GM13976 (cell line): ENCODE measurements at regions not wholly inside any gene's neighbourhood (a gene's known extent, or its start where the extent isn't known, plus 50 kb on each side); places are given as distances from the start of the nearest gene placed in this dataset.
"Not testable (repeated sequence)": the region's sequence is repeated elsewhere in the genome, so short reads cannot be mapped to it uniquely, and the experiment has no call there.

ENCODE experiments used
- DNase-seq: peaks from one replicate; pipeline ENCODE4 v3.0.0; 2012; ENCODE audit warnings: low spot score
- CTCF ChIP-seq: IDR thresholded peaks from 2 replicates; pipeline ENCODE4 v1.5.1; 2012; ENCODE audit warnings: borderline replicate concordance, mild to moderate bottlenecking; ENCODE audit not compliant: insufficient read depth; ENCODE audit errors: extremely low read depth, missing control alignments, control extremely low read depth
- in situ Hi-C: fragments of 300-500 bp; cut with MboI; formaldehyde crosslinking; loops from one replicate; pipeline ENCODE4 v1.12.0; 2022; ENCODE audit warnings: low sequenced_read_pairs, mixed read lengths, inconsistent platforms; ENCODE audit not compliant: unreplicated experiment

- no peak for DNase-seq
- in situ Hi-C loops: loop anchor here (25.0 kb wide), 1 partner anchor 313 kb away; no protein-coding TSS in a partner anchor
These were observed 53.2 kb upstream of the CD2AP start for GRCh38 chr6:47424436-47424836.

DNA sequence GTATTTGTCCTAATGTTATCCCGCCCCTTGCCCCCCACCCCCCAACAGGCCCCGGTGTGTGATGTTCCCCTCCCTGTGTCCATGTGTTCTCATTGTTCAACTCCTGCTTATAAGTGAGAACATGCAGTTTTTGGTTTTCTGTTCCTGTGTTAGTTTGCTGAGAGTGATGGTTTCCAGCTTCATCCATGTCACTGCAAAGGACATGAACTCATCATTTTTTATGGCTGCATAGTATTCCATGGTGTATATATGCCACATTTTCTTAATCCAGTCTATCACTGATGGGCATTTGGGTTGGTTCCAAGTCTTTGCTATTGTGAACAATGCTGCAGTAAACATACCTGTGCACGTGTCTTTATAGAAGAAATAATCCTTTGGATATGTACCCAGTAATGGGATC, 51.9 kb upstream of the CD2AP start:
- in situ Hi-C loops, DNase-seq: not testable (repeated sequence)

More at GRCh38 chr6:47424436-47424836, 53.2 kb upstream of the CD2AP start:
- no peak for TF ChIP-seq CTCF

DNA sequence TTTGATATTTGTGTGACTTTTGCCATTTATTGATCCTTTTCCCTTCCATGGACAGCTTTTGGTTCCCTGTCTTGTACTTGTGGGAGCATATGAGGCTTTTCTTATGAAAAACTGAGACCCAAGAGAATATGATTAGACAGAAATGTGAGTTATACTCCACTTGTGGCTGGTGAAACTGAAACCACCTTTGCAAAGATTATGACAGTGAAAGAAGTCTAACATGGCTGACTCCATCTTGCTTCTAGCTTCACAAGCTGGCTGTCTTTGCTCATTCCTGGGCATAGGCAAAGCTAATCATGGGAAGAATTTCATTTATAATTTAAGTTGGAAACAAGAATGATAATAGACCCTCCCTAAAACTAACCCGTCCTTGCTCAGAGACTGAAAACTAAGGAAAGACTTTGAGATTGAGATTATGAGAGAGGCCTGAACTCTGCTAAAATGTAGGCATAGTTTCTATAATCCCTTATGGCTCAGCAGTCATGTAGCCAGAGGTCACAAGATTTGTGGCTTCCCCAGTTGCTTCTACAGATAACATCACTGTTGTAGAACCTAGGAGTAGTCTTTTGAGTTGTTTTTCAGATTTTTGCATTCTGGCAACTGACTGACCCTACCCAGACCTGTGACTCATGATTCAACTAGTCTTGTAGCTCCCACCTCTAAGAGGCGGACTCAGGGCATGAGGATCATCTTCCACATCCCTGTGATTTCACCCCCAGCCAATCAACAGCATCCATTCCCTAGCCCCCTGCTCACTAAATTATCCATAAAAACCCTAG, 50.9 kb upstream of the CD2AP start:
- in situ Hi-C loops: no loop called here
- DNase-seq: no peak
- TF ChIP-seq CTCF: no peak

GRCh38 chr6:47427680-47428079, 49.9 kb upstream of the CD2AP start:
- DNase-seq: no peak
- in situ Hi-C loops: no loop called here
- no peak for TF ChIP-seq CTCF
